SK-N-MC (cell line): ENCODE measurements at regions not wholly inside any gene's neighbourhood (a gene's known extent, or its start where the extent isn't known, plus 50 kb on each side); places are given as distances from the start of the nearest gene placed in this dataset.

ENCODE experiments used
- DNase-seq: peaks from one replicate; pipeline ENCODE4 v3.0.0-alpha.2; 2011; ENCODE audit warnings: low read depth, low spot score
- H3K27ac ChIP-seq: fragments of 200-600 bp; sonication (generic); 2 replicates; pipeline ENCODE4 v1.5.1; 2016; ENCODE audit warnings: mixed run types
- H3K36me3 ChIP-seq: fragments of 200-600 bp; sonication (generic); 2 replicates; pipeline ENCODE4 v1.6.1; 2017; ENCODE audit warnings: antibody characterized with exemption, low read length, mixed read lengths; ENCODE audit not compliant: insufficient read depth
- H3K4me3 ChIP-seq: fragments of 200-600 bp; sonication (generic); 2 replicates; pipeline ENCODE4 v1.5.1; 2016
- H3K9ac ChIP-seq: fragments of 200-600 bp; sonication (generic); 2 replicates; pipeline ENCODE4 v1.8.0; 2017; ENCODE audit warnings: mixed run types, mixed read lengths; ENCODE audit not compliant: insufficient read length
- H3K9me3 ChIP-seq: fragments of 200-600 bp; sonication (generic); 2 replicates; pipeline ENCODE4 v1.6.1; 2017; ENCODE audit warnings: low read depth, mild to moderate bottlenecking, antibody characterized with exemption, low read length, moderate library complexity, mixed read lengths
- EZH2 ChIP-seq: fragments of 200-600 bp; sonication (generic); IDR thresholded peaks from one replicate; pipeline ENCODE4 v1.6.1; 2017; ENCODE audit warnings: antibody characterized with exemption
- FOXP2 ChIP-seq: optimal IDR thresholded peaks from 2 replicates; pipeline ENCODE3; 2011; ENCODE audit warnings: mild to moderate bottlenecking, moderate library complexity; ENCODE audit not compliant: insufficient read depth; ENCODE audit errors: extremely low read length, control extremely low read depth
- POLR2AphosphoS5 ChIP-seq: IDR thresholded peaks from 2 replicates; pipeline ENCODE4 v1.6.1; 2012; ENCODE audit warnings: mild to moderate bottlenecking, low read depth, low read length, borderline replicate concordance

DNA sequence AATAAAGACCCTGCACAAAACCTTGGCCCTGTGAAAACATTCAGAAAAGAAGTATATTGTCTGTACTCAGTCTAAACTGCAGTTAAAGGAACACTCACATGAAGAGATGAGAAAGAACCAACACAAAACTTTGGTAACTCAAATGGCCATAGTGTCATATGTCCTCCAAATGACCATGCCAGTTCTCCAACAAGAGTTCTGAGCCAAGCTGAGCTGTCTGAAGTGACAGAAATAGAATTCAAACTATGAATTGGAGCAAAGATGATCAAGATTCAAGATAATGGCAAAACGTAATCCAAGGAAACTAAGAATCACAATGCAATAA lies 739.3 kb upstream of the NDST4 start:
- Histone ChIP-seq H3K9ac (no peak overlapping the region), H3K36me3 (no peaks in the 10 kb centered on the region), H3K9me3 (no peaks in the 10 kb centered on the region; the same call in 1 of the 2 replicates), H3K27ac (no peak overlapping the region), H3K4me3 (no peak overlapping the region)
- no peak for DNase-seq
- TF ChIP-seq POLR2AphosphoS5 (no peak), EZH2 (no peak), FOXP2 (no peak)

DNA sequence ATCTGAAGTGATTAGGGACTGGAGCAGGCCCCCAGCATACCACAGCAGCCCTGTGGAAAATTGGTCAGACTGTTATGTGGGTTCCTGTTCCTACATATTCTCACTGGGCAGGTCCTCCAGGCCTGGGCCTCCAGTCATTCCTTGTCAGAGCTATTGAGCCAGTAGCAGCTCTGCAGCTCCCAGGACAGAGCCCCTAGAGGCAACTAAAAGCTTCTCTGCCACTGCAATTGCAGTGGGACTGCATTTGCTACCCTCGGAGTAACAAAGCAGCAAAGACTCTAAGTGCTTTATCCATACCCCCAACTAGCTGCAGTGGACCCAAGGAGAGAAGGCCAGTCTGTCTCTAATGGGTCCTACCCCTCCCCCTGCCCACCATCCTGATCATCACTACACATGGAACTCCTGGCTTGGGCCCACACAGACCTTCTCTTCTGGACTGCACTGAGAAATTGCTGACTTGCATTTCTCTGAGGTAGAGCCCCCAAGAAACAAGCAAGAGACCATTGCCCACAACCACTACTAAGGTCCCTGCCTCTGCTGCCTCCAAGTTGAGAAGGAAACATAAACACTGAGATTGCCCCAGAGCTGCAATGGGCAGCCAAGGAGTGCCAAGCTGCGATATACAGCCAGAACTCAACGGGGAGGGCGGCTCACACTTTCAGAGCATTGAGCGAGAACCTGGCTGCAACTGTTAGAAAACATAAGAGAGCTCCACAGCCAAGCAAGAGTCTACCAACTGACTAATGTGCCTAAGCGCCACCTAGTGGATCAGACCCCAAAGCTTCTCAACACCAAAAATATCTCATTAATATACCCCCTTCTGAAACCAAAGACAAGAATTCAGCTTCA lies 738.7 kb upstream of the NDST4 start:
- H3K27ac ChIP-seq: no peak overlapping the region
- H3K9me3 ChIP-seq: no peaks in the 10 kb centered on the region; the same call in 1 of the 2 replicates
- no peaks in the 10 kb centered on the region for H3K36me3 ChIP-seq
- peak; percentile 73 for DNase-seq
- no peak overlapping the region for H3K4me3 ChIP-seq
- TF ChIP-seq FOXP2 (no peak), EZH2 (no peak), POLR2AphosphoS5 (no peak)
- H3K9ac ChIP-seq: no peak overlapping the region

DNA sequence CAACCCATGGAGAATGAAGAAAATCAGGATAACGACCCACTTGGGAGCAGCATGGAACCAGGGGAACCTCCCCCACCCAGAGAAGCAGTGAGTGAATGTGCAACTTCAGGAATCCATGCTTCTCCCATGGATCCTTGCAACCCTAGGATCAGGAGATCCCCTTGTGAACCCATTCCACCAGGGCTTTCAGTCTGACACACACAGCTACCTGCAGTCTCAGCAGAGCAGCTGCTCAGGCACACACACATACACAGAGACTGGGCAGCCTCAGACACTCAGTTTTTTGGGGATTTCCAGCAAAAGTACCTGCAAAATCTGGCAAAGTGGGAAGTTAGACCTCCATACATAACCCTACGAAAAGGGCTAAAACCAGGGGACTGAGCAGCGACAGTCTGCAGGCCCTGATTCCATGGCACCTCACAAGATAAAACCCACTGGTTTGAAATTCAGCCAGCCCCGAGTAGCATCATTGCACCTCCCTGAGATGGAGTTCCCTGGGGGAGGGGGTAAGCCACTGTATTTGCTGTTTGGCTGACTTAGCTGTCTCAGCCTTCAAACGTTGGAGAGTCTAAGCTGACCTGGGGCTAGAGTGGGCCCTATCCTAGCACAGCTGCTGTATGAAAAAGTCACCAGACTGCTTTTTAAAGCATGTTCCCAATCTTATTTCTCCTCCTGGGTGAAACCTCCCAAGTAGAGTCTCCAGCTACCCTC lies 737.5 kb upstream of the NDST4 start:
- H3K4me3 ChIP-seq: no peak overlapping the region
- TF ChIP-seq EZH2 (no peak), POLR2AphosphoS5 (no peak), FOXP2 (no peak)
- no peak for DNase-seq
- no peak overlapping the region for H3K27ac ChIP-seq
- no peaks in the 10 kb centered on the region; the same call in 1 of the 2 replicates for H3K9me3 ChIP-seq
- H3K9ac ChIP-seq: no peak overlapping the region
- H3K36me3 ChIP-seq: no peaks in the 10 kb centered on the region

DNA sequence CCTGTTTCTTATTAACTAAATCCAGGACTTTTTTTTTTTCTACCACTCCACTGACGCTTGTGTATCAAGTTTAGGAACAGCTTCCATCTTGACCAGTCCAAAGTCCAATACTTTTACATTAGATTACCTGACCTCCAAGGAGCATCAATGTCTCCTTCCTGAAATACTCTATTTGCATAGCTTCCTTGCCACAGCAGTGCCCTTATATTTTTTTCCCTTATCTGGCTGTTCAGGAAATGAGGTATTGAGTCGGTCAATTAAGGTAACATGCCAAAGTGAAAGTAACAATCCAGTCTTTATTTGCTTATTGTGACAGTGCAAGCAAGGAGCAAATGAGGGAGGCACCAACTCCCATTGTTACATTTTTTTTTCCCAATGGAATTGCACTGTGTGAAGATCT lies 730.8 kb upstream of the NDST4 start:
- Histone ChIP-seq H3K27ac (no peak overlapping the region), H3K9ac (no peak overlapping the region), H3K4me3 (no peak overlapping the region), H3K36me3 (no peaks in the 10 kb centered on the region), H3K9me3 (no peaks in the 10 kb centered on the region; the same call in 1 of the 2 replicates)
- TF ChIP-seq FOXP2 (no peak), POLR2AphosphoS5 (no peak), EZH2 (no peak)
- no peak for DNase-seq

DNA sequence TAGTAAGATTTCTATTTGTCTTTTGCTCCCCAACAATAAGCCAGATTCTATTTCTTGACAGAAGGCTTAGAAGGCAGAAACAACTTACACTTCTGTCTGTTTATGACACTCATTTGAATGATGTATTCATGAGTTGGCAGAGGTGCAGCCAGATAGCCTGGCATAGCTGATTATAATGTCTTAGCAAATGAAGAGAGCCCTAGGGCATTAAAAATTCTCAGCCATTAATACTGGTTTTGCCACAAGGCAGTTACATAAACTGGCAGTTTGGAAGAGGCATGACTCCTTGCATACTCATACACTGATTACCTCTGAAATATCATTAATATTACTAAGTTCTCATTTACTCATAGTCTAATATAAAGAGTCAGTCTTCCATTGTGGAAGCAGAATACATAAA lies 728.5 kb upstream of the NDST4 start:
- TF ChIP-seq EZH2 (no peak), FOXP2 (no peak), POLR2AphosphoS5 (no peak)
- Histone ChIP-seq H3K9me3 (no peaks in the 10 kb centered on the region; the same call in 1 of the 2 replicates), H3K27ac (peak overlapping the region; percentile 21; the same call in 1 of the 2 replicates), H3K36me3 (no peaks in the 10 kb centered on the region), H3K9ac (no peak overlapping the region), H3K4me3 (no peak overlapping the region)
- no peak for DNase-seq

DNA sequence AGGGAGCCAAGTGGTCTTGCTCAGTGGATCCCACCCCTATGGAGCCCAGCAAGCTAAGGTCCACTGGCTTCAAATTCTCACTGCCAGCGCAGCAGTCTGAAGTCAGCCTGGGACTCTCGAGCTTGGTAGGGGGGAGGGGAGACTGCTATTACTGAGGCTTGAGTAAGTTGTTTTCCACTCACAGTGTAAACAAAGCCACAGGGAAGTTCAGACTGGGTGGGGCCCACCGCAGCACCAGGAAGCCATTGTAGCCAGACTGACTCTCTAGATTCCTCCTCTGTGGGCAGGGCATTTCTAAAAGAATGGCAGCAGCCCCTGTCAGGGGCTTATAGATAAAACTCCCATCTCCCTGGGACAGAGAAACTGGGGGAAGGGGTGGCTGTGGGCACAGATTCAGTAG lies 721.0 kb upstream of the NDST4 start:
- no peak for DNase-seq
- Histone ChIP-seq H3K36me3 (no peaks in the 10 kb centered on the region), H3K27ac (no peak overlapping the region), H3K9ac (no peak overlapping the region), H3K9me3 (no peaks in the 10 kb centered on the region), H3K4me3 (no peak overlapping the region)
- TF ChIP-seq FOXP2: no peak
- no peak for TF ChIP-seq POLR2AphosphoS5
- no peak for TF ChIP-seq EZH2

DNA sequence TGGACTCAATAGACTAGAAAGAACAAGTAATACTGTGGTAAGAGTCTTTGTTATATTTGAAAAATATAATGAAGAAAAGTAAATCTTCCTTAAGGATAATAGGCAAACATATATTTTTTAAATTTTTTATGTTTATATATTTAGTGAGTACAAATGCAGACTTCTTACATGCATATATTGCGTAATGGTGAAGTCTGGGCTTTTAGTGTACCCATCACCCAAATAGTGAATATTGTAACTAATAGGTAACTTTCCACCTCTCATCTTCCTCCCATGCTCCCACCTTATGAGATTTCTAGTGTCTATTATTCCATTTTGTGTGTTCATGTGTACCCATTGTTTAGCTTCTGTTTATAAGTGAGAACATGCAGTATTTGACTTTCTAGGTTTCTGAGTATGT lies 711.2 kb upstream of the NDST4 start:
- no peak for TF ChIP-seq FOXP2
- no peak for TF ChIP-seq POLR2AphosphoS5
- TF ChIP-seq EZH2: no peak
- Histone ChIP-seq H3K4me3 (no peak overlapping the region), H3K36me3 (no peaks in the 10 kb centered on the region), H3K9ac (no peak overlapping the region), H3K9me3 (no peaks in the 10 kb centered on the region), H3K27ac (no peak overlapping the region)
- no peak for DNase-seq

DNA sequence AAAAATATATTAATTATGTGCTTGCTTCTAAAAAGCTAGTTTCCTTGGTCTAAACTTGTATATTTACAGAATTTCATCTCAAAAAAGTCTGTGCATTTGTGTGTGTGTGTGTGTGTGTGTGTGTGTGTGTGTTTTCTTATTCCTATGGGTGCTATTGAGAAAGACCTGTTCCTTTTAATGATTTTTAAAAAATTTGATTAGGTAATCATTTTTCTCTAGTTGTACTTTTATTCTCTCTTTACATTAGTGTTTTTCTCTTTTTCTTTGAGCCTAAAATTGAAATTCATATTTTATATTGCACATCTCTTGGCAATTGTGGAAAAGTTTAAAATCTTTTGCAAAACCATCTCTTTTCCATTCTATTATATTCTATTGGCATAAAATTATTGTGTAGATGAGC lies 690.4 kb upstream of the NDST4 start:
- TF ChIP-seq EZH2: no peak
- TF ChIP-seq POLR2AphosphoS5: no peak
- TF ChIP-seq FOXP2: no peak
- no peak overlapping the region for H3K4me3 ChIP-seq

DNA sequence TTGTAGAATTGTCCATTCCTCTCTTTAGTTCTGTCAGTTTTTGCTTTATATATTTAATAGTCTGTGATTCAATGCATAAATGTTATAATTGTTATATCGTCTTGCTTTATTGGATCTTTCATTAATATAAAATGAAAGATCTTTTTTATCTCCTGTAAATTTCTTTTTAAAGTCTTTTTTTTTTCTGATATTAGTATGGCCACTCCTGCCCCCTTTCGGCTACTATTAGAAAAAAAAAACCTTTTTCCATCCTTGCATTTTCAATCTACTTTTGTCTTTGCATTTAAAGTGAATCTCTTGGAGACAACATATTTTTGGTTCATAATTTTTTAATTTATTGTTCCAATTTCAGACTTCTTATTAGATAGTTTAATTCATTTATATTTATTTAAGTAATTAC lies 677.4 kb upstream of the NDST4 start:
- Histone ChIP-seq H3K36me3 (peaks cover 3% of the 10 kb centered on the region; the same call in 1 of the 2 replicates), H3K4me3 (no peak overlapping the region), H3K27ac (no peak overlapping the region), H3K9me3 (peaks cover 5% of the 10 kb centered on the region; the same call in 1 of the 2 replicates), H3K9ac (no peak overlapping the region)
- TF ChIP-seq FOXP2 (no peak), POLR2AphosphoS5 (no peak), EZH2 (no peak)
- no peak for DNase-seq

More for the DNA sequence above, 690.4 kb upstream of the NDST4 start:
- DNase-seq: no peak
- no peaks in the 10 kb centered on the region for H3K36me3 ChIP-seq
- H3K9me3 ChIP-seq: no peaks in the 10 kb centered on the region
- no peak overlapping the region for H3K9ac ChIP-seq
- no peak overlapping the region for H3K27ac ChIP-seq
